ENCODE measurements at regions not wholly inside any gene's neighbourhood (a gene's known extent, or its start where the extent isn't known, plus 50 kb on each side); places are given as distances from the start of the nearest gene placed in this dataset.

- no peak for DNase-seq
Observed at GRCh38 chr1:216847397-216848036, 124.3 kb upstream of the ESRRG start.

- no peak for DNase-seq
Observed at GRCh38 chr1:216846339-216846738, 123.1 kb upstream of the ESRRG start.

- DNase-seq = no peak
Observed at GRCh38 chr1:216843409-216843808, 120.2 kb upstream of the ESRRG start.

GRCh38 chr1:216841165-216841564, 117.9 kb upstream of the ESRRG start:
- DNase-seq = no peak

- peak; percentile 56 for DNase-seq
Observed at GRCh38 chr1:216836316-216836715, 113.1 kb upstream of the ESRRG start.

GRCh38 chr1:216833509-216833908, 110.3 kb upstream of the ESRRG start:
- DNase-seq = no peak

GRCh38 chr1:216832192-216832591, 109.0 kb upstream of the ESRRG start:
- DNase-seq = no peak

GRCh38 chr1:216830424-216831210, 107.4 kb upstream of the ESRRG start:
- no peak for DNase-seq

GRCh38 chr1:216827251-216827650, 104.0 kb upstream of the ESRRG start:
- no peak for DNase-seq

- no peak for DNase-seq
Observed at GRCh38 chr1:216826646-216827045, 103.4 kb upstream of the ESRRG start.

GRCh38 chr1:216826214-216826613, 103.0 kb upstream of the ESRRG start:
- DNase-seq = no peak

- no peak for DNase-seq
Observed at GRCh38 chr1:216825557-216825956, 102.3 kb upstream of the ESRRG start.

- DNase-seq = no peak
Observed at GRCh38 chr1:216824511-216824910, 101.3 kb upstream of the ESRRG start.

GRCh38 chr1:216823731-216824130, 100.5 kb upstream of the ESRRG start:
- no peak for DNase-seq

GRCh38 chr1:216822480-216822879, 99.3 kb upstream of the ESRRG start:
- peak; percentile 49 for DNase-seq

GRCh38 chr1:216820345-216820744, 97.1 kb upstream of the ESRRG start:
- no peak for DNase-seq

GRCh38 chr1:216818284-216818683, 95.1 kb upstream of the ESRRG start:
- DNase-seq = no peak

GRCh38 chr1:216815260-216816131, 92.3 kb upstream of the ESRRG start:
- peak; percentile 51 for DNase-seq

GRCh38 chr1:216814576-216815259, 91.5 kb upstream of the ESRRG start:
- no peak for DNase-seq

- no peak for DNase-seq
Observed at GRCh38 chr1:216812966-216813365, 89.7 kb upstream of the ESRRG start.

- no peak for DNase-seq
Observed at GRCh38 chr1:216809649-216810048, 86.4 kb upstream of the ESRRG start.

- no peak for DNase-seq
Observed at GRCh38 chr1:216807696-216808095, 84.5 kb upstream of the ESRRG start.

- peak; percentile 11 for DNase-seq
Observed at GRCh38 chr1:216805953-216806352, 82.7 kb upstream of the ESRRG start.
